ENCODE measurements at regions not wholly inside any gene's neighbourhood (a gene's known extent, or its start where the extent isn't known, plus 50 kb on each side); places are given as distances from the start of the nearest gene placed in this dataset.

- DNase-seq, result peak; percentile 31 to 67
Measured at GRCh38 chrY:4035801-4036511, 457.1 kb downstream of the TGIF2LY start.

Data from inflammatory macrophage treated with lipopolysaccharide for 1 hour (primary cell).